CD8-positive, alpha-beta memory T cell (primary cell): ENCODE measurements at regions not wholly inside any gene's neighbourhood (a gene's known extent, or its start where the extent isn't known, plus 50 kb on each side); places are given as distances from the start of the nearest gene placed in this dataset.

ENCODE experiments used
- CTCF ChIA-PET: fragments of 350-600 bp; sonication (Branson Sonifier 250); formaldehyde crosslinking; loops from one replicate; lab custom pipeline; 2021; ENCODE audit warnings: antibody characterized with exemption; lab: Charles Lee
- POLR2A ChIA-PET: fragments of 350-600 bp; sonication (Branson Sonifier 250); formaldehyde crosslinking; loops from one replicate; lab custom pipeline; 2021; ENCODE audit warnings: antibody characterized with exemption; lab: Charles Lee
- DNase-seq, 5 donors: peaks; one replicate each; pipeline versions ENCODE4 v3.0.0 to v3.0.0-alpha.2; 2020 to 2022; ENCODE audit warnings: mixed read lengths in 1 of 5
- H3K27ac ChIP-seq: one replicate; pipeline ENCODE4 v1.7.0; 2013; ENCODE audit warnings: low read depth, mild to moderate bottlenecking, low read length, moderate library complexity
- H3K27me3 ChIP-seq: 2 replicates; pipeline ENCODE4 v1.7.0; 2013; ENCODE audit warnings: low read length, mild to moderate bottlenecking; ENCODE audit not compliant: insufficient read depth, poor library complexity, severe bottlenecking
- H3K36me3 ChIP-seq: 2 replicates; pipeline ENCODE4 v1.7.0; 2013; ENCODE audit warnings: mild to moderate bottlenecking, low read length, moderate library complexity; ENCODE audit not compliant: insufficient read depth
- H3K4me1 ChIP-seq: 2 replicates; pipeline ENCODE4 v1.7.0; 2013; ENCODE audit warnings: mild to moderate bottlenecking, low read length, moderate library complexity; ENCODE audit not compliant: insufficient read depth
- H3K4me3 ChIP-seq: 2 replicates; pipeline ENCODE4 v1.7.0; 2013; ENCODE audit warnings: mild to moderate bottlenecking, low read length
- H3K9me3 ChIP-seq: 2 replicates; pipeline ENCODE4 v1.7.0; 2013; ENCODE audit warnings: mild to moderate bottlenecking, low read length
- H3K27ac Mint-ChIP-seq, 8 donors: one replicate each; pipeline ENCODE4 v1.8.0; 2020 to 2021; ENCODE audit warnings: mixed read lengths in 8 of 8, mild to moderate bottlenecking in 6 of 8, inconsistent platforms in 3 of 8, moderate library complexity in 3 of 8
- H3K27me3 Mint-ChIP-seq, 2 donors: one replicate each; pipeline ENCODE4 v1.8.0; 2020 to 2021; ENCODE audit warnings: mixed read lengths in 2 of 2, mild to moderate bottlenecking in 1 of 2, moderate library complexity in 1 of 2
- H3K36me3 Mint-ChIP-seq, 3 donors: one replicate each; pipeline ENCODE4 v1.8.0; 2020 to 2021; ENCODE audit warnings: mixed read lengths in 3 of 3, inconsistent platforms in 1 of 3, mild to moderate bottlenecking in 1 of 3
- H3K4me1 Mint-ChIP-seq, 3 donors: one replicate each; pipeline ENCODE4 v1.8.0; 2020 to 2021; ENCODE audit warnings: mixed read lengths in 3 of 3, inconsistent platforms in 1 of 3, mild to moderate bottlenecking in 1 of 3
- H3K4me3 Mint-ChIP-seq, 7 donors: one replicate each; pipeline ENCODE4 v1.8.0; 2020 to 2021; ENCODE audit warnings: mixed read lengths in 7 of 7, mild to moderate bottlenecking in 6 of 7, moderate library complexity in 4 of 7, inconsistent platforms in 2 of 7
- H3K9me3 Mint-ChIP-seq, 5 donors: one replicate each; pipeline ENCODE4 v1.8.0; 2020 to 2022; ENCODE audit warnings: mixed read lengths in 5 of 5, mild to moderate bottlenecking in 3 of 5, moderate library complexity in 2 of 5, inconsistent platforms in 1 of 5

GRCh38 chr9:120202856-120203654 is 376.9 kb downstream of the CDK5RAP2 start:
- Histone ChIP-seq H3K36me3 (no peaks in the 10 kb centered on the region), H3K4me3 (no peak overlapping the region), H3K27ac (no peak overlapping the region), H3K9me3 (no peaks in the 10 kb centered on the region), H3K27me3 (no peaks in the 10 kb centered on the region), H3K4me1 (no peaks in the 10 kb centered on the region)
- Mint-ChIP-seq H3K4me1 (no peaks in the 10 kb centered on the region), H3K27me3 (peaks cover 0 to 2% of the 10 kb centered on the region in 2 donors), H3K27ac (no peak overlapping the region), H3K4me3 (no peak overlapping the region), H3K36me3 (no peaks in the 10 kb centered on the region), H3K9me3 (peaks cover 0 to 6% (median 4%) of the 10 kb centered on the region in 5 donors)
- POLR2A ChIA-PET = no interaction called here
- CTCF ChIA-PET = no interaction called here
- no peak for DNase-seq

- no peak overlapping the region for H3K27ac Mint-ChIP-seq
- ChIA-PET CTCF (no interaction called here), POLR2A (no interaction called here)
- Histone ChIP-seq H3K9me3 (no peaks in the 10 kb centered on the region), H3K36me3 (no peaks in the 10 kb centered on the region), H3K27me3 (no peaks in the 10 kb centered on the region), H3K4me1 (no peaks in the 10 kb centered on the region), H3K27ac (no peak overlapping the region), H3K4me3 (no peak overlapping the region)
- H3K27me3 Mint-ChIP-seq = peaks cover 3 to 8% of the 10 kb centered on the region in 2 donors
- peaks cover 0 to 4% (median 0%) of the 10 kb centered on the region in 3 donors for H3K36me3 Mint-ChIP-seq
- peaks cover 0 to 8% (median 4%) of the 10 kb centered on the region in 5 donors for H3K9me3 Mint-ChIP-seq
- H3K4me1 Mint-ChIP-seq = no peaks in the 10 kb centered on the region
- DNase-seq = no peak
- H3K4me3 Mint-ChIP-seq = no peak overlapping the region
Measured at GRCh38 chr9:120198027-120198426, 381.9 kb downstream of the CDK5RAP2 start.

- no peaks in the 10 kb centered on the region for H3K4me1 ChIP-seq
- DNase-seq = no peak
- H3K27ac Mint-ChIP-seq = peak overlapping the region in 1 of 8 donors; percentile 20
- ChIA-PET POLR2A (no interaction called here), CTCF (no interaction called here)
- no peaks in the 10 kb centered on the region for H3K4me1 Mint-ChIP-seq
- H3K27me3 ChIP-seq = no peaks in the 10 kb centered on the region
- peaks cover 0 to 4% (median 0%) of the 10 kb centered on the region in 3 donors for H3K36me3 Mint-ChIP-seq
- H3K9me3 ChIP-seq = no peaks in the 10 kb centered on the region
- no peak overlapping the region for H3K4me3 Mint-ChIP-seq
- peaks cover 3 to 8% of the 10 kb centered on the region in 2 donors for H3K27me3 Mint-ChIP-seq
- peaks cover 0 to 8% (median 4%) of the 10 kb centered on the region in 5 donors for H3K9me3 Mint-ChIP-seq
- H3K4me3 ChIP-seq = no peak overlapping the region
- H3K27ac ChIP-seq = no peak overlapping the region
- no peaks in the 10 kb centered on the region for H3K36me3 ChIP-seq
Measured at GRCh38 chr9:120197605-120198004, 382.4 kb downstream of the CDK5RAP2 start.

GRCh38 chr9:120191141-120191540 is 388.8 kb downstream of the CDK5RAP2 start:
- ChIA-PET CTCF (no interaction called here), POLR2A (no interaction called here)
- Histone ChIP-seq H3K4me1 (no peaks in the 10 kb centered on the region), H3K36me3 (no peaks in the 10 kb centered on the region), H3K4me3 (no peak overlapping the region), H3K27me3 (no peaks in the 10 kb centered on the region), H3K9me3 (no peaks in the 10 kb centered on the region), H3K27ac (no peak overlapping the region)
- peaks cover 2 to 6% of the 10 kb centered on the region in 2 donors for H3K27me3 Mint-ChIP-seq
- no peaks in the 10 kb centered on the region for H3K4me1 Mint-ChIP-seq
- H3K4me3 Mint-ChIP-seq = no peak overlapping the region
- no peak for DNase-seq
- no peak overlapping the region for H3K27ac Mint-ChIP-seq
- H3K9me3 Mint-ChIP-seq = peaks cover 0 to 3% (median 2%) of the 10 kb centered on the region in 5 donors
- H3K36me3 Mint-ChIP-seq = no peaks in the 10 kb centered on the region

- Mint-ChIP-seq H3K4me3 (no peak overlapping the region), H3K27me3 (peaks cover 0 to 4% of the 10 kb centered on the region in 2 donors), H3K27ac (no peak overlapping the region), H3K4me1 (no peaks in the 10 kb centered on the region), H3K36me3 (no peaks in the 10 kb centered on the region), H3K9me3 (peaks cover 0 to 7% (median 2%) of the 10 kb centered on the region in 5 donors)
- CTCF ChIA-PET = no interaction called here
- no peaks in the 10 kb centered on the region for H3K27me3 ChIP-seq
- POLR2A ChIA-PET = no interaction called here
- H3K4me3 ChIP-seq = no peak overlapping the region
- H3K4me1 ChIP-seq = no peaks in the 10 kb centered on the region
- H3K27ac ChIP-seq = no peak overlapping the region
- no peaks in the 10 kb centered on the region for H3K9me3 ChIP-seq
- no peak for DNase-seq
- no peaks in the 10 kb centered on the region for H3K36me3 ChIP-seq
Measured at GRCh38 chr9:120187758-120188157, 392.2 kb downstream of the CDK5RAP2 start.

GRCh38 chr9:120186276-120186675 is 393.7 kb downstream of the CDK5RAP2 start:
- H3K36me3 Mint-ChIP-seq = no peaks in the 10 kb centered on the region
- no peak overlapping the region for H3K27ac Mint-ChIP-seq
- no peaks in the 10 kb centered on the region for H3K4me1 ChIP-seq
- H3K4me3 ChIP-seq = no peak overlapping the region
- H3K27me3 Mint-ChIP-seq = peaks cover 0 to 4% of the 10 kb centered on the region in 2 donors
- no peaks in the 10 kb centered on the region for H3K27me3 ChIP-seq
- H3K9me3 Mint-ChIP-seq = peaks cover 0 to 7% (median 2%) of the 10 kb centered on the region in 5 donors
- no peak overlapping the region for H3K27ac ChIP-seq
- CTCF ChIA-PET = no interaction called here
- POLR2A ChIA-PET = no interaction called here
- no peaks in the 10 kb centered on the region for H3K4me1 Mint-ChIP-seq
- no peaks in the 10 kb centered on the region for H3K36me3 ChIP-seq
- H3K9me3 ChIP-seq = no peaks in the 10 kb centered on the region
- no peak overlapping the region for H3K4me3 Mint-ChIP-seq
- DNase-seq = no peak

GRCh38 chr9:120184266-120184665 is 395.7 kb downstream of the CDK5RAP2 start:
- DNase-seq = no peak
- Histone ChIP-seq H3K4me1 (no peaks in the 10 kb centered on the region), H3K27me3 (no peaks in the 10 kb centered on the region), H3K9me3 (no peaks in the 10 kb centered on the region), H3K4me3 (no peak overlapping the region), H3K27ac (no peak overlapping the region), H3K36me3 (no peaks in the 10 kb centered on the region)
- CTCF ChIA-PET = no interaction called here
- no peak overlapping the region for H3K27ac Mint-ChIP-seq
- POLR2A ChIA-PET = no interaction called here
- peaks cover 0 to 6% (median 2%) of the 10 kb centered on the region in 5 donors for H3K9me3 Mint-ChIP-seq
- H3K27me3 Mint-ChIP-seq = no peaks in the 10 kb centered on the region
- H3K4me3 Mint-ChIP-seq = no peak overlapping the region
- no peaks in the 10 kb centered on the region for H3K4me1 Mint-ChIP-seq
- no peaks in the 10 kb centered on the region for H3K36me3 Mint-ChIP-seq

GRCh38 chr9:120183615-120184014 is 396.4 kb downstream of the CDK5RAP2 start:
- no peak overlapping the region for H3K4me3 Mint-ChIP-seq
- H3K27me3 Mint-ChIP-seq = no peaks in the 10 kb centered on the region
- no peak for DNase-seq
- Histone ChIP-seq H3K27me3 (no peaks in the 10 kb centered on the region), H3K36me3 (no peaks in the 10 kb centered on the region), H3K4me1 (no peaks in the 10 kb centered on the region), H3K4me3 (no peak overlapping the region), H3K27ac (no peak overlapping the region), H3K9me3 (no peaks in the 10 kb centered on the region)
- peaks cover 0 to 5% (median 4%) of the 10 kb centered on the region in 5 donors for H3K9me3 Mint-ChIP-seq
- H3K27ac Mint-ChIP-seq = no peak overlapping the region
- no peaks in the 10 kb centered on the region for H3K4me1 Mint-ChIP-seq
- no peaks in the 10 kb centered on the region for H3K36me3 Mint-ChIP-seq
- ChIA-PET CTCF (no interaction called here), POLR2A (no interaction called here)
